Natural killer cell treated with Interleukin-12 subunit alpha and Interleukin-12 subunit beta and Interleukin-15 and Interleukin-18, amount 100 ng/mL, for 72 hours (primary cell): ENCODE measurements at regions not wholly inside any gene's neighbourhood (a gene's known extent, or its start where the extent isn't known, plus 50 kb on each side); places are given as distances from the start of the nearest gene placed in this dataset.
A peak's percentile ranks its signal among the peaks of the same experiment; 100 is the strongest.

Source experiments
- ATAC-seq, 2 donors: fragments of 150-1000 bp; cut with Tn5 transposase in 1 of 2; sonication (Bioruptor Pico), chemical (Tn5 transposase) in 1 of 2; 2 replicates each; pipeline ENCODE4 v1.10.0; 2021
- DNase-seq: peaks from one replicate; pipeline ENCODE4 v3.0.0; 2022; ENCODE audit warnings: low spot score
- H3K27ac Mint-ChIP-seq, 2 donors: 1 replicate in 1 of 2; 2 replicates in 1 of 2; pipeline ENCODE4 v1.8.0; 2022; ENCODE audit warnings: mixed read lengths in 2 of 2, mild to moderate bottlenecking in 1 of 2, moderate library complexity in 1 of 2
- H3K27me3 Mint-ChIP-seq, 2 donors: 1 replicate in 1 of 2; 2 replicates in 1 of 2; pipeline ENCODE4 v1.8.0; 2022; ENCODE audit warnings: mixed read lengths in 2 of 2
- H3K36me3 Mint-ChIP-seq: one replicate; pipeline ENCODE4 v1.8.0; 2022; ENCODE audit warnings: mixed read lengths
- H3K4me1 Mint-ChIP-seq, 2 donors: 1 replicate in 1 of 2; 2 replicates in 1 of 2; pipeline ENCODE4 v1.8.0; 2022; ENCODE audit warnings: low read depth in 2 of 2, mixed read lengths in 2 of 2, mild to moderate bottlenecking in 1 of 2
- H3K4me3 Mint-ChIP-seq: one replicate; pipeline ENCODE4 v1.8.0; 2022; ENCODE audit warnings: mixed read lengths
- H3K9me3 Mint-ChIP-seq: 2 replicates; pipeline ENCODE4 v1.8.0; 2022; ENCODE audit warnings: mixed read lengths

- ATAC-seq (peak in 1 of 2 donors; percentile 11), DNase-seq (no peak)
- H3K4me3 Mint-ChIP-seq = peak overlapping the region; percentile 19
- H3K36me3 Mint-ChIP-seq = no peaks in the 10 kb centered on the region
- H3K4me1 Mint-ChIP-seq = peaks cover 4 to 18% of the 10 kb centered on the region in 2 donors
- H3K27me3 Mint-ChIP-seq = peaks cover 21 to 26% of the 10 kb centered on the region in 2 donors
- H3K9me3 Mint-ChIP-seq = no peaks in the 10 kb centered on the region
- H3K27ac Mint-ChIP-seq = peak overlapping the region in 1 of 2 donors; percentile 21
These were observed 827.4 kb upstream of the NR2F2 start for GRCh38 chr15:95503107-95503506.

GRCh38 chr15:95503640-95504225 lies 826.8 kb upstream of the NR2F2 start:
- H3K4me3 Mint-ChIP-seq = no peak overlapping the region
- no peaks in the 10 kb centered on the region for H3K36me3 Mint-ChIP-seq
- peak; percentile 83 to 84 for ATAC-seq
- no peak for DNase-seq
- peaks cover 21 to 26% of the 10 kb centered on the region in 2 donors for H3K27me3 Mint-ChIP-seq
- peaks cover 4 to 18% of the 10 kb centered on the region in 2 donors for H3K4me1 Mint-ChIP-seq
- H3K9me3 Mint-ChIP-seq = no peaks in the 10 kb centered on the region
- H3K27ac Mint-ChIP-seq = no peak overlapping the region

GRCh38 chr15:95511671-95512070 lies 818.8 kb upstream of the NR2F2 start:
- DNase-seq (no peak), ATAC-seq (no peak)
- Mint-ChIP-seq H3K27ac (no peak overlapping the region), H3K4me3 (no peak overlapping the region), H3K9me3 (peaks cover 3% of the 10 kb centered on the region), H3K4me1 (no peaks in the 10 kb centered on the region), H3K36me3 (no peaks in the 10 kb centered on the region), H3K27me3 (peaks cover 15 to 17% of the 10 kb centered on the region in 2 donors)

GRCh38 chr15:95512906-95513305 lies 817.6 kb upstream of the NR2F2 start:
- no peak for ATAC-seq
- Mint-ChIP-seq H3K27me3 (peaks cover 11 to 21% of the 10 kb centered on the region in 2 donors), H3K4me1 (no peaks in the 10 kb centered on the region), H3K4me3 (no peak overlapping the region), H3K9me3 (peaks cover 3% of the 10 kb centered on the region), H3K27ac (no peak overlapping the region), H3K36me3 (no peaks in the 10 kb centered on the region)
- DNase-seq = no peak

- peaks cover 23 to 24% of the 10 kb centered on the region in 2 donors for H3K27me3 Mint-ChIP-seq
- H3K36me3 Mint-ChIP-seq = peaks cover 6% of the 10 kb centered on the region
- ATAC-seq (no peak), DNase-seq (no peak)
- H3K4me1 Mint-ChIP-seq = peaks cover 0 to 2% of the 10 kb centered on the region in 2 donors
- no peaks in the 10 kb centered on the region for H3K9me3 Mint-ChIP-seq
- H3K27ac Mint-ChIP-seq = no peak overlapping the region
- H3K4me3 Mint-ChIP-seq = no peak overlapping the region
These were observed 810.6 kb upstream of the NR2F2 start for GRCh38 chr15:95519887-95520286.

DNA sequence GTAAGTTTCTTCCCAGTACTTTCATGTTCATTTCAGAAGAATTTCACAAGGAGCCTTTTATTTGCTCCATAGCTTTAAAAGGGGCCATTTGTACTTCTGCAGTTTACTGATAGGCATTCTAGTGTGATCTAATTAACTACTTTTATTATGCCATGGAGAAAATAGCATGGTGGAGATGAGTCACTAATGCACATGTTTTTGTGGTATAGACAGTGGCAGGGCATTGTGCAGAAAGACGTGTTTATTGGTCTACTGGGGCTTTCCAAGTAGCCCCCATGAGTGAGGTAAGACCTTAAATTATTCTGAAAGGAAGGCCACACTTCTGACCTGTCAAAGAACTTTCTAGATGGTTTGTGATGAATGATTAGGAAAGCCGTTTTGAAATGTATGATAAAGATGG lies 810.0 kb upstream of the NR2F2 start:
- Mint-ChIP-seq H3K9me3 (no peaks in the 10 kb centered on the region), H3K27ac (no peak overlapping the region), H3K4me3 (no peak overlapping the region), H3K27me3 (peaks cover 20 to 28% of the 10 kb centered on the region in 2 donors), H3K4me1 (peaks cover 0 to 2% of the 10 kb centered on the region in 2 donors), H3K36me3 (peaks cover 6% of the 10 kb centered on the region)
- DNase-seq (no peak), ATAC-seq (no peak)

DNA sequence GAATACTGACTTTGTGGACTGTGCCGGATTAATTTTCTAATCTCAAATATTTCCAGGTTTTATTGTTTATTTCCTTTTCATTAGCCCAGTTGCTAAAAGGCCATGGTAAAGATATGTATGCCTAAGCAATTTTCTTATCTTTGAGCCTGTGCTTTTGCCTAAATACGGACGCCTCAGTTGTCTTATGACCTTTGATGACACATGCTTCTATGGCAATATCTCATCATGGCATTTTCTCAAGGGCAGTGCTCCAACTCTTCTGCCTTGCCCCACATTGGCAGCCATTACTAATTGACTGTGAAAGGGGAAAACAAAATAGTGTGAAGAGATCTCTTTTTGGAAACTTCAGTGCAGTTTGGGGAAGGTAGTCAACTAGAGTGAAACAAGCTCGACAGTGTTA lies 809.6 kb upstream of the NR2F2 start:
- Mint-ChIP-seq H3K27me3 (peaks cover 16 to 24% of the 10 kb centered on the region in 2 donors), H3K27ac (no peak overlapping the region), H3K4me3 (no peak overlapping the region), H3K36me3 (peaks cover 6% of the 10 kb centered on the region), H3K4me1 (peaks cover 0 to 2% of the 10 kb centered on the region in 2 donors), H3K9me3 (no peaks in the 10 kb centered on the region)
- no peak for ATAC-seq
- DNase-seq = no peak

- Mint-ChIP-seq H3K27me3 (peaks cover 12 to 27% of the 10 kb centered on the region in 2 donors), H3K27ac (no peak overlapping the region), H3K4me3 (no peak overlapping the region), H3K4me1 (peaks cover 0 to 2% of the 10 kb centered on the region in 2 donors), H3K36me3 (peaks cover 15% of the 10 kb centered on the region), H3K9me3 (peaks cover 7% of the 10 kb centered on the region)
- DNase-seq = no peak
- no peak for ATAC-seq
These were observed 808.0 kb upstream of the NR2F2 start for GRCh38 chr15:95522533-95522932.

DNA sequence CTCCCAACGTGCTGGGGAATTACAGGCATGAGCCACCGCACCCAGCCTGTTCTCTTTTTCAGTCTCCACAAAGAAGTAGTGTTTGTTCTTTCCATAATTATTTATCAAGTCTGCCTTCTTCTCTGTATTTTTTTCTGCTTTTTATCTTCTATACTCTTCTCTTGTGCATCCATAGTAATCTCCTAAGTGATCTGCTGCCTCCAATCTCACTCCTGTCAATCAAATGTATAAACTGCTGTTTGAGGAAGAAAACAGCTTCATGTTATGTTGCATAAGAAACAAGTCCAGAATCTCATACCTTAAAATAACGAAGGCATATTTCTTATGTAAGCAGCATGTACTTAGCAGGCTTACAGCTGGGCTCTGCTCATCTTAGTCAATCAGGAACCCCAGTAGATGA lies 801.6 kb upstream of the NR2F2 start:
- no peaks in the 10 kb centered on the region for H3K4me1 Mint-ChIP-seq
- no peak overlapping the region for H3K27ac Mint-ChIP-seq

DNA sequence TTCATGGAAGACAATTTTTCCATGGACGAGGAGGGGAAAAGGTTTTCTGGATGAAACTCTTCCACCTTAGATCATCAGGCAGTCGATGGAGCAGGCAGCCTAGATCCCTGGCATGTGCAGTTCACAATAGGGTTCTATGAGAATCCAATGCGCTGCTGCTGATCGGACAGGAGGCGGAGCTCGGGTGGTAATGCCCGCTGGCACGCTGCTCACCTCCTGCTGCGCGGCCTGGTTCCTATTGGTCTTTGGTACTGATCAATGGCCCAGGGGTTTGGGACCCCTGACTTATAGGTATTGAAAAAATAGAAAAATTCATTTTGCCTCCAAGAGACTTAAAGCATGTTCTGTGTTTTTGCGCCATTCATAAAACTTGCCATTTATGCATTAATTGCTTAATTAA lies 793.9 kb upstream of the NR2F2 start:
- no peaks in the 10 kb centered on the region for H3K9me3 Mint-ChIP-seq
- no peak for ATAC-seq

More for the DNA sequence above, 801.6 kb upstream of the NR2F2 start:
- ATAC-seq (no peak), DNase-seq (no peak)
- Mint-ChIP-seq H3K36me3 (peaks cover 21% of the 10 kb centered on the region), H3K9me3 (peaks cover 7% of the 10 kb centered on the region), H3K4me3 (no peak overlapping the region), H3K27me3 (peaks cover 26 to 31% of the 10 kb centered on the region in 2 donors)

GRCh38 chr15:95538693-95539092 lies 791.8 kb upstream of the NR2F2 start:
- ATAC-seq = no peak
- H3K27me3 Mint-ChIP-seq = peaks cover 16 to 23% of the 10 kb centered on the region in 2 donors
- no peak for DNase-seq
- H3K27ac Mint-ChIP-seq = no peak overlapping the region
- H3K4me1 Mint-ChIP-seq = no peaks in the 10 kb centered on the region
- no peak overlapping the region for H3K4me3 Mint-ChIP-seq
- H3K9me3 Mint-ChIP-seq = no peaks in the 10 kb centered on the region
- no peaks in the 10 kb centered on the region for H3K36me3 Mint-ChIP-seq

More for the DNA sequence above, 793.9 kb upstream of the NR2F2 start:
- no peaks in the 10 kb centered on the region for H3K4me1 Mint-ChIP-seq
- H3K4me3 Mint-ChIP-seq = no peak overlapping the region
- H3K27ac Mint-ChIP-seq = no peak overlapping the region
- no peaks in the 10 kb centered on the region for H3K36me3 Mint-ChIP-seq
- H3K27me3 Mint-ChIP-seq = peaks cover 24 to 29% of the 10 kb centered on the region in 2 donors
- DNase-seq = no peak

DNA sequence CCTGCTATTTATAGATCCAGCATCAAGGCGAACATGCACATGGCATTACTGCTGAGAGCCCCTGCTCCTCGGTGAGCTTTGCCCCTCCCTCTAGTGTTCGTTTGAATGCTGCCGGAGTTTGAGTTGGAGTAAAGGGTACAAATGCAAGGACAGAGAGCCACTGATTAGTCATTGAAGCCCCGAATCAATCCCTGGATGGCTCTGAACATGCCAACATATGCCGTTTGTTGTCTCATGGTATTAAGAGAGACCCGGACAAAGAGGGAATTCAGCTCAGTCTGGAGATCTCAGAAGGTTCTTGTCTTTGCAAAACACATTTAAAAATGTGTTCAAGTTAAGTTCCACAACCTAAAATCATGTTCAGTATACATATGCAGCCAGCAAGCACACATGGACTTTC lies 789.2 kb upstream of the NR2F2 start:
- DNase-seq = no peak
- Mint-ChIP-seq H3K27ac (no peak overlapping the region), H3K36me3 (no peaks in the 10 kb centered on the region), H3K4me1 (no peaks in the 10 kb centered on the region), H3K9me3 (no peaks in the 10 kb centered on the region), H3K4me3 (no peak overlapping the region), H3K27me3 (peaks cover 23 to 25% of the 10 kb centered on the region in 2 donors)
- ATAC-seq = no peak

DNA sequence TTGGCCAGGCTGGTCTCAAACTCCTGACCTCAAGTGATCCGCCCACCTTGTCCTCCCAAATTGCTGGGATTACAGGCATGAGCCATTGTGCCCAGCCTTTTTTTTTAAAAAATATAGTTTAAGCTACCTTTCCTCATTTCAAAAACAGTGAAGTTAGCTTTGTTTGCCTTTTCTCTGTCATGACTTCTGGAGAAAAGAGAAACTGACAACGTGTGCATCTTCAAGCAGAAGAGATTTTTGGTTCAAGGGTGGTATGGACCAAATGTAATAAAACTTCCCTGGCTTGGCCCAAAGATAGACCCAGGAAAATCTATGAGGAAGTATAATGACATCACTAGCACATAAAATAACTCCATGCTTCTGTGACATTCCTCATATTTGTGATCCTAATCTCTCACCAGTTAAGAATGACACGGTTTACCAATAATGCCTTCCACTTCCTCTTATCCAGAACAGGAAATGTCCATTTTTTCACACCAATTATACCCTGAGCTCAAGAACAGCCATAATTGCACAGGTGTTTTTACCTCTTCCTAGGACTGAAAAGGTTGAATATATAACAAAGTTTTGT lies 781.2 kb upstream of the NR2F2 start:
- no peaks in the 10 kb centered on the region for H3K36me3 Mint-ChIP-seq
- H3K9me3 Mint-ChIP-seq = peaks cover 4% of the 10 kb centered on the region
- no peak overlapping the region for H3K27ac Mint-ChIP-seq
- H3K4me1 Mint-ChIP-seq = peaks cover 0 to 4% of the 10 kb centered on the region in 2 donors
- peaks cover 32 to 36% of the 10 kb centered on the region in 2 donors for H3K27me3 Mint-ChIP-seq
- ATAC-seq (no peak), DNase-seq (no peak)
- H3K4me3 Mint-ChIP-seq = no peak overlapping the region

DNA sequence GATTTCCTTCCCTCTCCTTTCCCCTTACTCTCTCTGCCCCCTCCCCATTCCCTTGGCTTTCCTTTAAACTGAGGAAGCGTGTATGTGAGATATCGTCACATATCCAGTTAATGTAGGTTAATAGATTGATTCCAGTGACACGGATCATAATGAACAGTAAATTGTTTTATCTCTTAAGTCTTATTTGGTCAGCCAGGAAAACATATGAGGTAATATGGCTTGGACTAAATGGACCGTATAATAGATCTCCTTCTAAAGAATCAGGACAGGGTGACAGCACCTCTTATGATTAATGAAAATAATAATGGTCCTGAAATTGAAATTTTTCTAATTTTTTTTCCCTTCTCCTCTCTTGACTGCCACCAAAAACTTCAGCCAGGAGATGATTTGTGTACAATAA lies 779.8 kb upstream of the NR2F2 start:
- Mint-ChIP-seq H3K36me3 (no peaks in the 10 kb centered on the region), H3K4me1 (peaks cover 0 to 4% of the 10 kb centered on the region in 2 donors), H3K27me3 (peaks cover 29 to 35% of the 10 kb centered on the region in 2 donors), H3K9me3 (peaks cover 4% of the 10 kb centered on the region), H3K4me3 (no peak overlapping the region), H3K27ac (peak overlapping the region in 1 of 2 donors; percentile 47)
- ATAC-seq (no peak), DNase-seq (no peak)
